ENCODE measurements at regions not wholly inside any gene's neighbourhood (a gene's known extent, or its start where the extent isn't known, plus 50 kb on each side); places are given as distances from the start of the nearest gene placed in this dataset.

DNA sequence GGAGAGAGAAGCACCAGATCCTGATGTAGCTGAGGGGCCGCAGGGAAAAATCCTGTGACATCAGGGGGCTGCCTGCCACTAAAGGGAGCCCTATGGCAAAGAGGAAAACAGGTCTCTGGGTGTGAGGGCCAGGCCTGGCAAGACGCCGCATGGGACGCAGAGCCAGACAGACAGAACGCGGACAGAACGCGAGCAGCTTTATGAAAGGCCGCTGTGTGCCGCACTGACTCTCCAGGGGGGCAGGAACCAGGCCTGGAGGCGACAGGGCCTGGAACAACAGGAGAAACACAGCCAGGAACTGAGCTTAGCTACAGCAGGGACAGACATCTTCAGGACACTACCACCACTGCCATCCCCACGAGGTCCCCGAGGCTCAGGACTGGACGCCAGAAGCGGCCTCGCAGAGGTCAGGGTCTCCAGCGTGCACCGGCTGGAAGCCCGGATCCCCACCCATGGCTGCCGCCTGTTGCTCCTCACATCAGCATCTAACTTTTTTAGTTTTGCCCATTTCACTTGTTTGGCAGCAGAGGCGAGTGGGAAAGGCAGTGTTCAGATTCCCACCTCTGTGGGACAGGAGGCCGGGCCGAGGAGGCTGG, 131.6 kb downstream of the VAPA start:
- H3K27ac ChIP-seq = no peak overlapping the region
- no peaks in the 10 kb centered on the region for H4K20me1 ChIP-seq (ENCODE audit: insufficient read depth)
- H3K4me3 ChIP-seq = no peak overlapping the region
- H3K4me2 ChIP-seq (ENCODE audit: unreplicated experiment) = no peak overlapping the region
- in situ Hi-C loops (cut with MboI) = no loop called here
- no peaks in the 10 kb centered on the region for H3K79me2 ChIP-seq (ENCODE audit: insufficient read depth)
- H3K9me2 ChIP-seq (ENCODE audit: insufficient read depth) = no peaks in the 10 kb centered on the region
- WGBS, 2 experiments (ENCODE audit: low coverage in 1 of 2, low lambda C conversion rate in 2 of 2, missing lambda C conversion rate in 2 of 2) = 59 to 66% methylated on average over 21 to 23 of the region's 23 CpGs
- 0 out of 2 replicates have a peak overlapping the region, but pooled peaks have one; percentile 33 for H2AFZ ChIP-seq
- H3K27me3 ChIP-seq (replicated peaks; ENCODE audit: insufficient read depth) = no peaks in the 10 kb centered on the region
- TF ChIP-seq EZH2phosphoT487 (IDR thresholded peaks at IDR 0.05; ENCODE audit: insufficient read depth, low read depth) = no peak
- no peak for TF ChIP-seq EZH2 (IDR thresholded peaks at IDR 0.05; ENCODE audit: insufficient read depth, poor library complexity, severe bottlenecking)
- H3K36me3 ChIP-seq (ENCODE audit: low read depth) = no peaks in the 10 kb centered on the region
- H3F3A ChIP-seq (ENCODE audit: insufficient read depth) = no peaks in the 10 kb centered on the region
- no peaks in the 10 kb centered on the region for H3K4me1 ChIP-seq (ENCODE audit: insufficient read depth)
- peaks cover 5% of the 10 kb centered on the region for H3K9me3 ChIP-seq (ENCODE audit: low read depth)
- DNase-seq = no peak
- no peak overlapping the region for H3K9ac ChIP-seq

GRCh38 chr18:10046178-10046807, 132.5 kb downstream of the VAPA start:
- no peaks in the 10 kb centered on the region for H3K27me3 ChIP-seq (replicated peaks; ENCODE audit: insufficient read depth)
- DNase-seq = no peak
- no peak overlapping the region for H3K4me2 ChIP-seq (ENCODE audit: unreplicated experiment)
- H3K4me1 ChIP-seq (ENCODE audit: insufficient read depth) = no peaks in the 10 kb centered on the region
- H3K36me3 ChIP-seq (ENCODE audit: low read depth) = no peaks in the 10 kb centered on the region
- TF ChIP-seq EZH2 (IDR thresholded peaks at IDR 0.05; ENCODE audit: insufficient read depth, poor library complexity, severe bottlenecking) = no peak
- TF ChIP-seq EZH2phosphoT487 (IDR thresholded peaks at IDR 0.05; ENCODE audit: insufficient read depth, low read depth) = no peak
- H4K20me1 ChIP-seq (ENCODE audit: insufficient read depth) = no peaks in the 10 kb centered on the region
- WGBS, 2 experiments (ENCODE audit: low coverage in 1 of 2, low lambda C conversion rate in 2 of 2, missing lambda C conversion rate in 2 of 2) = 76 to 77% methylated on average over 13 of the region's 13 CpGs
- peaks cover 5% of the 10 kb centered on the region for H3K9me3 ChIP-seq (ENCODE audit: low read depth)
- no peak overlapping the region for H2AFZ ChIP-seq
- H3F3A ChIP-seq (ENCODE audit: insufficient read depth) = no peaks in the 10 kb centered on the region
- in situ Hi-C loops (cut with MboI) = no loop called here
- H3K9me2 ChIP-seq (ENCODE audit: insufficient read depth) = no peaks in the 10 kb centered on the region
- H3K9ac ChIP-seq = no peak overlapping the region
- H3K79me2 ChIP-seq (ENCODE audit: insufficient read depth) = no peaks in the 10 kb centered on the region
- H3K27ac ChIP-seq = no peak overlapping the region
- H3K4me3 ChIP-seq = no peak overlapping the region

DNA sequence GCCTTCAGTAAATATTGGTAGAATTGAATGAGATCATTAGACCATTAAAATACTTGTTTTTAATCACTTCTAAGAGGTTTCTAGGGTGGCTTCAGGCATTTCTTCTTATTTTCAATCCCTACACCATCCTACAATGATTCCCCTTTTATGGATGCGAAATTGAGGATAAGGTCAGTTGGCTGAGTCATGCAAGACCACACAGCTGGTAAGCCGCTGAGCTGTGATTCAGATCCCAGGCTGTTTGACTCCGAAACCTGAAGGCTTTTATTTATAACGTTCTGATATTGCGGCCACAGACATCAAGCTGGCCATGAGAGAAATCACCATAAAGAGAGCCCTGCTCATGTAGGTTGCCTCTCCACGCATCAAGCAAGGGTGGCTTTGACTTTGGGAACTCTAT, 133.4 kb downstream of the VAPA start:
- WGBS, 2 experiments (ENCODE audit: low coverage in 1 of 2, low lambda C conversion rate in 2 of 2, missing lambda C conversion rate in 2 of 2) = 81 to 86% methylated on average over 6 of the region's 6 CpGs
- peak; percentile 29 for DNase-seq
- H4K20me1 ChIP-seq (ENCODE audit: insufficient read depth) = no peaks in the 10 kb centered on the region
- H3F3A ChIP-seq (ENCODE audit: insufficient read depth) = 0 out of 2 replicates have a peak, but pooled peaks cover 4% of the 10 kb centered on the region
- no peaks in the 10 kb centered on the region for H3K27me3 ChIP-seq (replicated peaks; ENCODE audit: insufficient read depth)
- H3K79me2 ChIP-seq (ENCODE audit: insufficient read depth) = no peaks in the 10 kb centered on the region
- peaks cover 6% of the 10 kb centered on the region; the same call in 1 of the 2 replicates for H3K4me1 ChIP-seq (ENCODE audit: insufficient read depth)
- TF ChIP-seq EZH2phosphoT487 (IDR thresholded peaks at IDR 0.05; ENCODE audit: insufficient read depth, low read depth) (no peak), EZH2 (IDR thresholded peaks at IDR 0.05; ENCODE audit: insufficient read depth, poor library complexity, severe bottlenecking) (no peak)
- H3K9ac ChIP-seq = no peak overlapping the region
- H3K27ac ChIP-seq = no peak overlapping the region
- H3K36me3 ChIP-seq (ENCODE audit: low read depth) = no peaks in the 10 kb centered on the region
- H3K9me2 ChIP-seq (ENCODE audit: insufficient read depth) = no peaks in the 10 kb centered on the region
- H2AFZ ChIP-seq = no peak overlapping the region
- H3K4me2 ChIP-seq (ENCODE audit: unreplicated experiment) = no peak overlapping the region
- no peaks in the 10 kb centered on the region for H3K9me3 ChIP-seq (ENCODE audit: low read depth)
- in situ Hi-C loops (cut with MboI) = no loop called here
- H3K4me3 ChIP-seq = no peak overlapping the region

- Histone ChIP-seq H3K36me3 (ENCODE audit: low read depth) (no peaks in the 10 kb centered on the region), H3K9me3 (ENCODE audit: low read depth) (no peaks in the 10 kb centered on the region), H3F3A (ENCODE audit: insufficient read depth) (0 out of 2 replicates have a peak, but pooled peaks cover 12% of the 10 kb centered on the region), H3K27me3 (replicated peaks; ENCODE audit: insufficient read depth) (no peaks in the 10 kb centered on the region), H3K4me1 (ENCODE audit: insufficient read depth) (peaks cover 9% of the 10 kb centered on the region; the same call in 1 of the 2 replicates), H3K4me2 (ENCODE audit: unreplicated experiment) (no peak overlapping the region), H3K4me3 (no peak overlapping the region), H3K27ac (no peak overlapping the region), H4K20me1 (ENCODE audit: insufficient read depth) (no peaks in the 10 kb centered on the region), H2AFZ (no peak overlapping the region), H3K9ac (no peak overlapping the region), H3K9me2 (ENCODE audit: insufficient read depth) (no peaks in the 10 kb centered on the region), H3K79me2 (ENCODE audit: insufficient read depth) (no peaks in the 10 kb centered on the region)
- 67 to 68% methylated on average over 3 of the region's 3 CpGs for WGBS, 2 experiments (ENCODE audit: low coverage in 1 of 2, low lambda C conversion rate in 2 of 2, missing lambda C conversion rate in 2 of 2)
- TF ChIP-seq EZH2 (IDR thresholded peaks at IDR 0.05; ENCODE audit: insufficient read depth, poor library complexity, severe bottlenecking) (no peak), EZH2phosphoT487 (IDR thresholded peaks at IDR 0.05; ENCODE audit: insufficient read depth, low read depth) (no peak)
- in situ Hi-C loops (cut with MboI) = no loop called here
- DNase-seq = no peak
These were observed 135.9 kb downstream of the VAPA start for GRCh38 chr18:10049747-10050146.

All from GM23248 (cell line).